Activated naive CD4-positive, alpha-beta T cell treated with anti-CD3 and anti-CD28 coated beads for 36 hours (primary cell): ENCODE measurements at regions not wholly inside any gene's neighbourhood (a gene's known extent, or its start where the extent isn't known, plus 50 kb on each side); places are given as distances from the start of the nearest gene placed in this dataset.

ENCODE experiments used
- CTCF ChIA-PET: fragments of 350-600 bp; sonication (Branson Sonifier 250); formaldehyde crosslinking; loops from one replicate; lab custom pipeline; 2021; ENCODE audit warnings: antibody characterized with exemption; lab: Charles Lee
- DNase-seq: peaks from one replicate; pipeline ENCODE4 v3.0.0-alpha.2; 2020
- H3K27ac Mint-ChIP-seq: one replicate; pipeline ENCODE4 v1.8.0; 2021; ENCODE audit warnings: mild to moderate bottlenecking, mixed read lengths
- H3K27me3 Mint-ChIP-seq: one replicate; pipeline ENCODE4 v1.8.0; 2021; ENCODE audit warnings: low read depth, mixed read lengths
- H3K36me3 Mint-ChIP-seq: one replicate; pipeline ENCODE4 v1.8.0; 2021; ENCODE audit warnings: low read depth, mixed read lengths
- H3K4me1 Mint-ChIP-seq: one replicate; pipeline ENCODE4 v1.8.0; 2021; ENCODE audit warnings: low read depth, mixed read lengths
- H3K4me3 Mint-ChIP-seq: one replicate; pipeline ENCODE4 v1.8.0; 2021; ENCODE audit warnings: mild to moderate bottlenecking, moderate library complexity, mixed read lengths
- H3K9me3 Mint-ChIP-seq: one replicate; pipeline ENCODE4 v1.8.0; 2021; ENCODE audit warnings: mixed read lengths
- intact Hi-C: fragments of 100-400 bp; cut with micrococcal nuclease; formaldehyde crosslinking; loops from one replicate; pipeline ENCODE4 v1.15.1; 2023

DNA sequence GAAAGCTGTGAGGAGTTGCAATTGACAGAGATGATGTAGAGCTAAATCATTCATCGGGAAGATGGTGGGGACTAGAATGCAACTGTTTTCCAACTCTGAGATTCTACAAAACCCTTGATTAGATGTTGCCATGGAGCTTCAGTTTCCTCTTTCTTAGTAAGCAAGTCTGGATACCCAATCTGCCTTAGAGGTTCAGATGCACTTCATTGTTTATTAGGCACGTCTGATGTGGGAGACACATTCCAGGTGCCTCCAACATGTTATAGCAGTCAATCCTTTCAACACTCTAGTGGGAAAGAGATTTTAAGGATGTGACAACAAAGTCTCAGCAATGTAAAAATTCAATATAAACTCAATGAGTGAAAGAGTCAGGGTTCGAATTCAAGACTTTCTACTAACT is 291.3 kb upstream of the PHYHIPL start:
- H3K27ac Mint-ChIP-seq = no peak overlapping the region
- H3K36me3 Mint-ChIP-seq = no peaks in the 10 kb centered on the region
- H3K4me3 Mint-ChIP-seq = no peak overlapping the region
- peaks cover 6% of the 10 kb centered on the region for H3K9me3 Mint-ChIP-seq
- intact Hi-C loops = no loop called here
- no peak for DNase-seq
- CTCF ChIA-PET = interaction anchor here (0.6 kb wide), 1 partner anchor 63 kb away, joined by 5 read pairs; no protein-coding TSS in a partner anchor
- peaks cover 2% of the 10 kb centered on the region for H3K27me3 Mint-ChIP-seq
- no peaks in the 10 kb centered on the region for H3K4me1 Mint-ChIP-seq

DNA sequence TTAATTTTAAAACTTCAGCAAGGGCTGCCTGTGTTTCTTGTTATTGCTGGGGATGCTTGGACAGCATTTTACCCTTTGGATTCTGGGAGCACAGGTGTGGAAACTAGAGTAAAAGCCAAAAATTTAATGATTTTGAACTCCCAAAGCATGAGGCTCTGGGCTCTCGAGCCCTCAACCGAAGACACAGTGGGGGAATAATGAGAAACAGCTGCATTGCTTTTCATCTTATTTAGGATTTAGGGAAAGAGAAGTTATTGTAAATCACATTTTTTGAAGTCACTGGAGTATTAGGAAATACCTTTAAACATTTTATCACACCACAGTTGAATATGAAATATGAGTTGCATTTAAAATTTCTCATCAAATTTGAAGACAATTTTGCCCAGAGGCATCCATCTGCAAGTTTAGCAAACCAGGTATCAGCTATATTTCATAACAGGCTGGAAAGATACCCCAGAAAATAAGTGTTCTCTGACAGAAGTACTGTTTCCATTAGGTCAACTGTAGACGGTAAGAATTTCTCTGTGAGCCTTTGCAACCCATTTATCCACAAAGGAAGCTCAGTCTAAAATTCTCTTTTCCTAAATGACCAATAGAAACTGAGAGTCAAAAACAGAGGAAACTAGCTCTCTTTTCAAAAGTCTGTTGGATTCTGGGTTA is 290.6 kb upstream of the PHYHIPL start:
- peaks cover 2% of the 10 kb centered on the region for H3K27me3 Mint-ChIP-seq
- intact Hi-C loops = no loop called here
- no peak for DNase-seq
- no peaks in the 10 kb centered on the region for H3K4me1 Mint-ChIP-seq
- peaks cover 4% of the 10 kb centered on the region for H3K9me3 Mint-ChIP-seq
- H3K4me3 Mint-ChIP-seq = no peak overlapping the region
- CTCF ChIA-PET = interaction anchor here (0.6 kb wide), 1 partner anchor 63 kb away, joined by 5 read pairs; no protein-coding TSS in a partner anchor
- H3K27ac Mint-ChIP-seq = no peak overlapping the region
- no peaks in the 10 kb centered on the region for H3K36me3 Mint-ChIP-seq

- Mint-ChIP-seq H3K36me3 (no peaks in the 10 kb centered on the region), H3K4me3 (no peak overlapping the region), H3K27ac (no peak overlapping the region), H3K9me3 (peaks cover 4% of the 10 kb centered on the region), H3K27me3 (peaks cover 6% of the 10 kb centered on the region), H3K4me1 (no peaks in the 10 kb centered on the region)
- DNase-seq = no peak
- intact Hi-C loops = no loop called here
- CTCF ChIA-PET = no interaction called here
Measured at GRCh38 chr10:58886406-58886805, 290.0 kb upstream of the PHYHIPL start.

DNA sequence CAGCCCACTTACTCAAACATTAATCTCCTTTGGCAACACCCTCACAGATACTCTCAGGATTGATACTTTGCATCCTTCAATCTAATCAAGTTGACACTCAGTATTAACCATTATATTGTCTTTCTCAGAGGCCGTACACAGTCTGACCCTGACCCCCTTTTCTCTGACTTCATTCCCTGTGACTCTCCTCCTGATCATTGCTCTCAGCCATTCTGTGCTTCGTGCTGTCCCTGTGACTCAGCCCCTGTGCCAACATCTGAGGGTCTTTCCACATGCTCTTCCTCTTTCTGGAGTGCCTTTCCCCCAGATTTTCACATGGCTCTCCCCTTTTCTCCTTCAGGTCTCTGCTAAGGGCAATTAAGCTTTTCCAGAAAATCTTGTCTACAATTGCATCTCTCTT is 289.0 kb upstream of the PHYHIPL start:
- Mint-ChIP-seq H3K4me3 (no peak overlapping the region), H3K9me3 (peaks cover under 1% of the 10 kb centered on the region), H3K4me1 (no peaks in the 10 kb centered on the region), H3K27me3 (peaks cover 6% of the 10 kb centered on the region), H3K36me3 (no peaks in the 10 kb centered on the region), H3K27ac (no peak overlapping the region)
- CTCF ChIA-PET = no interaction called here
- DNase-seq = no peak
- intact Hi-C loops = no loop called here

GRCh38 chr10:58888957-58889356 is 287.5 kb upstream of the PHYHIPL start:
- Mint-ChIP-seq H3K9me3 (no peaks in the 10 kb centered on the region), H3K36me3 (no peaks in the 10 kb centered on the region), H3K27ac (no peak overlapping the region), H3K4me1 (no peaks in the 10 kb centered on the region), H3K4me3 (no peak overlapping the region), H3K27me3 (peaks cover 8% of the 10 kb centered on the region)
- DNase-seq = no peak
- intact Hi-C loops = no loop called here
- CTCF ChIA-PET = no interaction called here

GRCh38 chr10:58892031-58892531 is 284.4 kb upstream of the PHYHIPL start:
- no peak overlapping the region for H3K27ac Mint-ChIP-seq
- peaks cover 8% of the 10 kb centered on the region for H3K27me3 Mint-ChIP-seq
- H3K9me3 Mint-ChIP-seq = no peaks in the 10 kb centered on the region
- CTCF ChIA-PET = interaction anchor here (0.7 kb wide), 1 partner anchor 530 kb away, joined by 4 read pairs; no protein-coding TSS in a partner anchor
- intact Hi-C loops = no loop called here
- no peak for DNase-seq
- no peaks in the 10 kb centered on the region for H3K36me3 Mint-ChIP-seq
- H3K4me1 Mint-ChIP-seq = no peaks in the 10 kb centered on the region
- H3K4me3 Mint-ChIP-seq = no peak overlapping the region

DNA sequence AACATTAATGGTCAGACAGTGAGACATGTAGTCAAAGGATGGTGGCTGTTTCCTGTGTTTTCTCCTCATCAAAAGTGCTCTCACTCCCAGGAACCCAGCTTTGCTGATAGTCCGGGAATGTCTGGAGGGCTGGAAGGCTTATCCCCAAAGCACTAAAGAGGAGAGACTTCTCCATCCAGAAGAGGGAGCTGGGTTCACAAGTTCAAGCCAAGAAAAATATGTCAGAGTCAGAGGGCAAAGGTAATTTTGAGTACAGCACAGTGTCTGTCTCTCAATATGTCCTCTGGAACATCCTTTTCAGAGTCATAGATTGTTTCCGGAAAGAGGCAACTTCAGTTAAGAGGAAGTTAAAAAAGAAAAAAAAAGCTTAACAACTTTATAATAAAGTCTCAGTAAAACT is 281.5 kb upstream of the PHYHIPL start:
- no peak for DNase-seq
- no peaks in the 10 kb centered on the region for H3K36me3 Mint-ChIP-seq
- H3K9me3 Mint-ChIP-seq = no peaks in the 10 kb centered on the region
- CTCF ChIA-PET = no interaction called here
- intact Hi-C loops = no loop called here
- no peaks in the 10 kb centered on the region for H3K4me1 Mint-ChIP-seq
- peaks cover 6% of the 10 kb centered on the region for H3K27me3 Mint-ChIP-seq
- no peak overlapping the region for H3K27ac Mint-ChIP-seq
- H3K4me3 Mint-ChIP-seq = no peak overlapping the region

- Mint-ChIP-seq H3K4me1 (no peaks in the 10 kb centered on the region), H3K9me3 (no peaks in the 10 kb centered on the region), H3K27me3 (peaks cover 3% of the 10 kb centered on the region), H3K36me3 (no peaks in the 10 kb centered on the region), H3K4me3 (no peak overlapping the region), H3K27ac (no peak overlapping the region)
- intact Hi-C loops = no loop called here
- CTCF ChIA-PET = no interaction called here
- no peak for DNase-seq
Measured at GRCh38 chr10:58896229-58896628, 280.2 kb upstream of the PHYHIPL start.

- Mint-ChIP-seq H3K27ac (no peak overlapping the region), H3K4me1 (no peaks in the 10 kb centered on the region), H3K9me3 (peaks cover 2% of the 10 kb centered on the region), H3K36me3 (no peaks in the 10 kb centered on the region), H3K4me3 (no peak overlapping the region), H3K27me3 (peaks cover 3% of the 10 kb centered on the region)
- intact Hi-C loops = no loop called here
- no peak for DNase-seq
- CTCF ChIA-PET = no interaction called here
Measured at GRCh38 chr10:58897236-58897635, 279.2 kb upstream of the PHYHIPL start.

DNA sequence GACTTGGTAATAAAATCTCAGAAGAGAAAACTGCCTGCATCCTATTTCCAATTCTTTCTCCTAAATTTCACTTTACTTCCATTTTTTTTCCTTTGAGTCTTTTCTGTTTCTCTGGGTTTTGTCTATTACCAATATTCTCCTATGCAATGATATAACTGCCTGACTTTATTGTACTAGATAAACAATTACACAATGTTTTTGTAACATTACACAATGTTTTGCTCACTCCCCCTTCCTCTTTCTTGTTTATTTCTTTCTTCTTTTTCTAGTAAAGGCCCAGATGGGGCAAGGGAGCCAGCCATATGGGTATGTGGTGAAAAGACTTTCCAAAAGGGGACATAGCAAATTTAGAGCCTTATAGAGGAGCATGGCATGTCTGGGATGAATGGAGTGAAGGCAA is 278.7 kb upstream of the PHYHIPL start:
- peaks cover 2% of the 10 kb centered on the region for H3K9me3 Mint-ChIP-seq
- no peak overlapping the region for H3K4me3 Mint-ChIP-seq
- no peaks in the 10 kb centered on the region for H3K4me1 Mint-ChIP-seq
- CTCF ChIA-PET = interaction anchor here (0.6 kb wide), 1 partner anchor 54 kb away, joined by 3 read pairs; no protein-coding TSS in a partner anchor
- H3K27ac Mint-ChIP-seq = no peak overlapping the region
- H3K27me3 Mint-ChIP-seq = peaks cover 3% of the 10 kb centered on the region
- H3K36me3 Mint-ChIP-seq = no peaks in the 10 kb centered on the region
- no peak for DNase-seq
- intact Hi-C loops = no loop called here

- Mint-ChIP-seq H3K27me3 (no peaks in the 10 kb centered on the region), H3K4me1 (no peaks in the 10 kb centered on the region), H3K9me3 (peaks cover 3% of the 10 kb centered on the region), H3K27ac (no peak overlapping the region), H3K36me3 (no peaks in the 10 kb centered on the region), H3K4me3 (no peak overlapping the region)
- intact Hi-C loops = no loop called here
- DNase-seq = no peak
- CTCF ChIA-PET = no interaction called here
Measured at GRCh38 chr10:58898854-58899573, 277.4 kb upstream of the PHYHIPL start.

GRCh38 chr10:58901092-58901646 is 275.3 kb upstream of the PHYHIPL start:
- Mint-ChIP-seq H3K9me3 (peaks cover 3% of the 10 kb centered on the region), H3K4me3 (no peak overlapping the region), H3K27me3 (no peaks in the 10 kb centered on the region), H3K4me1 (no peaks in the 10 kb centered on the region), H3K27ac (no peak overlapping the region), H3K36me3 (no peaks in the 10 kb centered on the region)
- intact Hi-C loops = no loop called here
- CTCF ChIA-PET = no interaction called here
- no peak for DNase-seq
